Keratinocyte (primary cell): ENCODE measurements at regions not wholly inside any gene's neighbourhood (a gene's known extent, or its start where the extent isn't known, plus 50 kb on each side); places are given as distances from the start of the nearest gene placed in this dataset.

Source experiments
- DNase-seq: peaks from one replicate; pipeline ENCODE4 v3.0.0-alpha.2; 2011; ENCODE audit warnings: low read depth, missing footprints, low spot score
- FAIRE-seq: peaks from 2 replicates; lab custom pipeline; 2011; peaks lifted over from hg19 to GRCh38; lab: Jason Lieb, UNC
- H2AFZ ChIP-seq: 2 replicates; pipeline ENCODE4 v1.6.0; 2012; ENCODE audit warnings: low read length, control low read depth, inconsistent platforms; ENCODE audit not compliant: control insufficient read depth
- H3K27ac ChIP-seq: 2 replicates; pipeline ENCODE4 v1.5.1; 2011; ENCODE audit warnings: low read length; ENCODE audit not compliant: control insufficient read depth, insufficient read depth
- H3K27me3 ChIP-seq: 3 replicates; pipeline ENCODE4 v1.6.0; 2011; ENCODE audit warnings: low read length; ENCODE audit not compliant: control insufficient read depth, insufficient read depth; ENCODE audit errors: extremely low read depth
- H3K36me3 ChIP-seq, 2 experiments: 2 replicates in 1 of 2; 3 replicates in 1 of 2; pipeline ENCODE4 v1.5.1; 2011; ENCODE audit warnings: low read length in 2 of 2, mild to moderate bottlenecking in 1 of 2; ENCODE audit not compliant: control insufficient read depth in 2 of 2, insufficient read depth in 2 of 2; ENCODE audit errors: extremely low read depth in 1 of 2
- H3K4me1 ChIP-seq: 3 replicates; pipeline ENCODE4 v1.5.1; 2011; ENCODE audit warnings: low read length; ENCODE audit not compliant: control insufficient read depth, insufficient read depth; ENCODE audit errors: extremely low read depth
- H3K4me2 ChIP-seq: 3 replicates; pipeline ENCODE4 v1.6.0; 2011; ENCODE audit warnings: low read depth, low read length; ENCODE audit not compliant: control insufficient read depth, insufficient read depth; ENCODE audit errors: extremely low read depth
- H3K4me3 ChIP-seq, 3 experiments: fragments of 200-600 bp in 1 of 3; sonication (generic) in 1 of 3; 2 replicates in 2 of 3; 3 replicates in 1 of 3; pipeline ENCODE4 v1.5.1; 2011 to 2016; ENCODE audit warnings: low read length in 3 of 3, mild to moderate bottlenecking in 3 of 3, control low read depth in 2 of 3, inconsistent platforms in 1 of 3, low read depth in 1 of 3, mixed read lengths in 1 of 3, mixed run types in 1 of 3, moderate library complexity in 1 of 3; ENCODE audit not compliant: control insufficient read depth in 2 of 3, insufficient read depth in 2 of 3; ENCODE audit errors: extremely low read depth in 1 of 3
- H3K79me2 ChIP-seq: 2 replicates; pipeline ENCODE4 v1.6.0; 2012; ENCODE audit warnings: low read length; ENCODE audit not compliant: control insufficient read depth, insufficient read depth
- H3K9ac ChIP-seq: 3 replicates; pipeline ENCODE4 v1.6.0; 2011; ENCODE audit warnings: low read length; ENCODE audit not compliant: control insufficient read depth, insufficient read depth; ENCODE audit errors: extremely low read depth
- H3K9me1 ChIP-seq: 3 replicates; pipeline ENCODE4 v1.6.0; 2011; ENCODE audit warnings: low read length; ENCODE audit not compliant: control insufficient read depth, insufficient read depth; ENCODE audit errors: extremely low read depth
- H3K9me3 ChIP-seq: 2 replicates; pipeline ENCODE4 v1.5.1; 2012; ENCODE audit warnings: low read depth, low read length; ENCODE audit not compliant: control insufficient read depth
- H4K20me1 ChIP-seq: 3 replicates; pipeline ENCODE4 v1.6.0; 2011; ENCODE audit warnings: low read length; ENCODE audit not compliant: control insufficient read depth, insufficient read depth; ENCODE audit errors: extremely low read depth
- EZH2 ChIP-seq: IDR thresholded peaks from one replicate; pipeline ENCODE4 v1.6.1; 2012; ENCODE audit warnings: inconsistent platforms, mild to moderate bottlenecking, low read length, moderate library complexity
- dilution Hi-C: fragments of 300-500 bp; cut with MboI; formaldehyde crosslinking; loops from one replicate; pipeline ENCODE4 v1.7.0; 2020; ENCODE audit warnings: low sequenced_read_pairs; ENCODE audit not compliant: extremely low pct_ligation_motif_present
- TF ChIP-seq, protein P1 (sequence below), 3 experiments: IDR thresholded peaks in 1 of 3; conservative IDR thresholded peaks in 1 of 3; optimal IDR thresholded peaks in 1 of 3; 2 replicates in 2 of 3; 3 replicates in 1 of 3; pipeline versions ENCODE3 to v1.5.1; 2011; ENCODE audit warnings: low read length in 3 of 3, mild to moderate bottlenecking in 3 of 3, moderate library complexity in 2 of 3, control low read depth in 1 of 3, inconsistent platforms in 1 of 3; ENCODE audit not compliant: insufficient read depth in 2 of 3; ENCODE audit errors: extremely low read depth in 1 of 3

DNA sequence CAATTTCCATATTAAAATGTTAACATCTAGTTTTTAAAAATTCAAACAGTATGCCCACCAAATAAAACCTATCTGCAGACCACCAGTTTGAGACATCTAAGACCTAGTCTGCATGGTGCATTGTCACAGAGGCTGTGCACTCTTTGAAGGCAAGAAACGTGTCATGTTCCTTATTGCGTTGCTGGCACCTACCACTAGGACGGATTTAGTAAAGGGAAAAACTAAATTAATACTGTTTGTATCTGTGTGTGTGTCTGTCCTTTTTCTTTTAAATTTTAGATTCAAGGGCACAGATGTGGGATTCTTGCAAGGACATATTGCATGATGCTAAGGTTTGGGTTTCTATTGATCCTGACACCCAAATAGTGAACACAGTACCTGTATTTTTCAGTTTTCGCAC, 481.4 kb downstream of the UQCRFS1 start:
- Histone ChIP-seq H3K79me2 (no peaks in the 10 kb centered on the region), H4K20me1 (no peaks in the 10 kb centered on the region), H3K4me2 (no peak overlapping the region), H3K4me1 (no peaks in the 10 kb centered on the region), H3K27ac (no peak overlapping the region), H3K9ac (no peak overlapping the region), H3K36me3 (no peaks in the 10 kb centered on the region), H3K27me3 (no peaks in the 10 kb centered on the region), H3K4me3 (no peak overlapping the region), H3K9me3 (no peaks in the 10 kb centered on the region), H2AFZ (no peak overlapping the region), H3K9me1 (no peaks in the 10 kb centered on the region)
- dilution Hi-C loops: no loop called here
- no peak for TF ChIP-seq EZH2
- FAIRE-seq (no peak), DNase-seq (no peak)

DNA sequence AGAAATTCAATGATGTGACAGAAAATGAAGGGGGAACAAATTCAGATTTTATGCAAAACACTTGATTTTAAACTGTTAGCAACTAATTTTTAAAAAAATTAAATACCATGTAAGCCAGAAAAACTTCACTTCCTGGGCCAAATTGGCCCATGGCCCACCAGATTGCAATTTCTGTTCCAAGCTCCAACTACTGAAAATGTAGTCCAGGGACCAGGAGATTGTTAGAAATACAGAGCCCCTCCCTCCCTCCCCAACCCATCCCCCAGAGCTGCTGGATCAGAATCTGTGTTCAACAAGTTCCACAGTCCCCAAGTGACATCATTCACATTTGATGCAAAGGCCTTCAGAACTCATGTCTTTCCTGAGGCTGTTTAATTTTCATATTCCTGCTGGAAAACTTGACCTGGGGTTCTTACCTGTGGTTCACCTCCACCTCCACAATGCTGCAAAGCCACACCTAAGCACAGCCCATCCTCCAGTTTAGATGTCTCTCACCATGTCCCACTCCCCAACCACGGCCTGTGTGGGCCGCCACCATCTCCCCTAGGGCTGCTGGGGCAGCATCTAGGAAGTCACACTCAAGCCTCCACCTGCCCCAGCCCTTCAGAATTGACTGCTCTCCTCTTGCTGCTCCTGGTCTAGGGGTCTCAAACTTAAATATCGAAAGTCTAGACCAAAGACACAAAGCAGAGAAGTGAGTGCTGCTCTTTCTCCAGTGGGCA, 482.0 kb downstream of the UQCRFS1 start:
- Histone ChIP-seq H3K4me1 (no peaks in the 10 kb centered on the region), H3K4me2 (no peak overlapping the region), H3K27ac (no peak overlapping the region), H3K27me3 (no peaks in the 10 kb centered on the region), H3K36me3 (no peaks in the 10 kb centered on the region), H3K9me1 (no peaks in the 10 kb centered on the region), H2AFZ (no peak overlapping the region), H3K9me3 (peaks cover 1% of the 10 kb centered on the region), H3K9ac (no peak overlapping the region), H3K79me2 (no peaks in the 10 kb centered on the region), H4K20me1 (no peaks in the 10 kb centered on the region), H3K4me3 (no peak overlapping the region)
- DNase-seq (no peak), FAIRE-seq (no peak)
- TF ChIP-seq EZH2: no peak
- TF ChIP-seq, protein P1, sequence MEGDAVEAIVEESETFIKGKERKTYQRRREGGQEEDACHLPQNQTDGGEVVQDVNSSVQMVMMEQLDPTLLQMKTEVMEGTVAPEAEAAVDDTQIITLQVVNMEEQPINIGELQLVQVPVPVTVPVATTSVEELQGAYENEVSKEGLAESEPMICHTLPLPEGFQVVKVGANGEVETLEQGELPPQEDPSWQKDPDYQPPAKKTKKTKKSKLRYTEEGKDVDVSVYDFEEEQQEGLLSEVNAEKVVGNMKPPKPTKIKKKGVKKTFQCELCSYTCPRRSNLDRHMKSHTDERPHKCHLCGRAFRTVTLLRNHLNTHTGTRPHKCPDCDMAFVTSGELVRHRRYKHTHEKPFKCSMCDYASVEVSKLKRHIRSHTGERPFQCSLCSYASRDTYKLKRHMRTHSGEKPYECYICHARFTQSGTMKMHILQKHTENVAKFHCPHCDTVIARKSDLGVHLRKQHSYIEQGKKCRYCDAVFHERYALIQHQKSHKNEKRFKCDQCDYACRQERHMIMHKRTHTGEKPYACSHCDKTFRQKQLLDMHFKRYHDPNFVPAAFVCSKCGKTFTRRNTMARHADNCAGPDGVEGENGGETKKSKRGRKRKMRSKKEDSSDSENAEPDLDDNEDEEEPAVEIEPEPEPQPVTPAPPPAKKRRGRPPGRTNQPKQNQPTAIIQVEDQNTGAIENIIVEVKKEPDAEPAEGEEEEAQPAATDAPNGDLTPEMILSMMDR (optimal IDR thresholded peaks at IDR 0.05 in 1 of 3, IDR thresholded peaks at IDR 0.05 in 1 of 3, conservative IDR thresholded peaks at IDR 0.05 in 1 of 3; ENCODE audit: extremely low read depth in 1 of 3, insufficient read depth in 2 of 3, low read length in 3 of 3): no peak
- dilution Hi-C loops: no loop called here
